DOHH2 (cell line): ENCODE measurements at regions not wholly inside any gene's neighbourhood (a gene's known extent, or its start where the extent isn't known, plus 50 kb on each side); places are given as distances from the start of the nearest gene placed in this dataset.

Source experiments
- EZH2phosphoT487 ChIP-seq: fragments of 200-600 bp; sonication (generic); IDR thresholded peaks from 2 replicates; pipeline ENCODE4 v1.6.1; 2017; ENCODE audit warnings: borderline replicate concordance, mild to moderate bottlenecking, antibody characterized with exemption, low read length, moderate library complexity, mixed read lengths
- TF ChIP-seq, protein P1 (sequence below): fragments of 200-600 bp; sonication (generic); IDR thresholded peaks from one replicate; pipeline ENCODE4 v1.5.1; 2014; ENCODE audit warnings: antibody characterized with exemption, mild to moderate bottlenecking, low read depth, low read length; ENCODE audit not compliant: poor library complexity, severe bottlenecking

- TF ChIP-seq, protein P1, sequence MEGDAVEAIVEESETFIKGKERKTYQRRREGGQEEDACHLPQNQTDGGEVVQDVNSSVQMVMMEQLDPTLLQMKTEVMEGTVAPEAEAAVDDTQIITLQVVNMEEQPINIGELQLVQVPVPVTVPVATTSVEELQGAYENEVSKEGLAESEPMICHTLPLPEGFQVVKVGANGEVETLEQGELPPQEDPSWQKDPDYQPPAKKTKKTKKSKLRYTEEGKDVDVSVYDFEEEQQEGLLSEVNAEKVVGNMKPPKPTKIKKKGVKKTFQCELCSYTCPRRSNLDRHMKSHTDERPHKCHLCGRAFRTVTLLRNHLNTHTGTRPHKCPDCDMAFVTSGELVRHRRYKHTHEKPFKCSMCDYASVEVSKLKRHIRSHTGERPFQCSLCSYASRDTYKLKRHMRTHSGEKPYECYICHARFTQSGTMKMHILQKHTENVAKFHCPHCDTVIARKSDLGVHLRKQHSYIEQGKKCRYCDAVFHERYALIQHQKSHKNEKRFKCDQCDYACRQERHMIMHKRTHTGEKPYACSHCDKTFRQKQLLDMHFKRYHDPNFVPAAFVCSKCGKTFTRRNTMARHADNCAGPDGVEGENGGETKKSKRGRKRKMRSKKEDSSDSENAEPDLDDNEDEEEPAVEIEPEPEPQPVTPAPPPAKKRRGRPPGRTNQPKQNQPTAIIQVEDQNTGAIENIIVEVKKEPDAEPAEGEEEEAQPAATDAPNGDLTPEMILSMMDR: no peak
- TF ChIP-seq EZH2phosphoT487: no peak
Measured at GRCh38 chr12:71321531-71321930, 118.1 kb upstream of the LGR5 start.
